K562 (cell line): ENCODE measurements at regions not wholly inside any gene's neighbourhood (a gene's known extent, or its start where the extent isn't known, plus 50 kb on each side); places are given as distances from the start of the nearest gene placed in this dataset.

Experiments used
- E2F3 ChIP-seq: fragments of 250-450 bp; sonication (Bioruptor Pico); IDR thresholded peaks from 2 replicates; pipeline ENCODE4 v1.4.0; 2020; ENCODE audit warnings: mild to moderate bottlenecking
- EZH2 ChIP-seq: IDR thresholded peaks from 2 replicates; pipeline ENCODE4 v1.6.1; 2012; ENCODE audit warnings: low read depth, mild to moderate bottlenecking, inconsistent platforms, low read length, borderline replicate concordance
- GABPA ChIP-seq: fragments of 200-800 bp; sonication (Bioruptor generic); conservative IDR thresholded peaks from 2 replicates; pipeline ENCODE4 v1.6.1; 2016; ENCODE audit warnings: low read depth, missing genetic modification characterization, missing compliant biosample characterization
- KLF13 ChIP-seq: fragments of 450-650 bp; IDR thresholded peaks from 2 replicates; pipeline ENCODE4 v1.6.1; 2016; ENCODE audit warnings: missing genetic modification characterization, low read depth, mild to moderate bottlenecking, missing compliant biosample characterization, moderate library complexity, borderline replicate concordance
- PHTF2 ChIP-seq: fragments of 250-450 bp; sonication (Bioruptor Pico); IDR thresholded peaks from 2 replicates; pipeline ENCODE4 v1.5.0; 2021; ENCODE audit warnings: mild to moderate bottlenecking
- POLR2AphosphoS5 ChIP-seq: IDR thresholded peaks from 2 replicates; pipeline ENCODE4 v1.6.1; 2011; ENCODE audit warnings: mild to moderate bottlenecking, low read depth, low read length, moderate library complexity; ENCODE audit not compliant: control insufficient read depth, insufficient read depth
- RAD51 ChIP-seq: fragments of 450-650 bp; IDR thresholded peaks from 2 replicates; pipeline ENCODE4 v1.7.1; 2016; ENCODE audit warnings: low read depth, mild to moderate bottlenecking, borderline replicate concordance
- TEAD2 ChIP-seq: fragments of 450-650 bp; IDR thresholded peaks from 2 replicates; pipeline ENCODE4 v1.6.1; 2016; ENCODE audit warnings: missing genetic modification characterization, control low read depth, missing compliant biosample characterization
- TF ChIP-seq, protein P1 (sequence below), 3 experiments: IDR thresholded peaks in 2 of 3; conservative IDR thresholded peaks in 1 of 3; 2 replicates each; pipeline ENCODE4 v1.5.1; 2011 to 2012; ENCODE audit warnings: low read length in 3 of 3, mild to moderate bottlenecking in 3 of 3, control low read depth in 2 of 3, improper control_type of control experiment in 1 of 3, inconsistent platforms in 1 of 3, low read depth in 1 of 3, mixed read lengths in 1 of 3, moderate library complexity in 1 of 3; ENCODE audit not compliant: insufficient read depth in 2 of 3
- TF ChIP-seq, protein P2 (sequence below): fragments of 450-650 bp; IDR thresholded peaks from 2 replicates; pipeline ENCODE4 v1.6.1; 2017; ENCODE audit warnings: antibody characterized with exemption
- TF ChIP-seq, protein P3 (sequence below): fragments of 200-600 bp; sonication (generic); IDR thresholded peaks from one replicate; pipeline ENCODE4 v1.6.1; 2012; ENCODE audit warnings: mild to moderate bottlenecking, low read depth, low read length, inconsistent platforms

DNA sequence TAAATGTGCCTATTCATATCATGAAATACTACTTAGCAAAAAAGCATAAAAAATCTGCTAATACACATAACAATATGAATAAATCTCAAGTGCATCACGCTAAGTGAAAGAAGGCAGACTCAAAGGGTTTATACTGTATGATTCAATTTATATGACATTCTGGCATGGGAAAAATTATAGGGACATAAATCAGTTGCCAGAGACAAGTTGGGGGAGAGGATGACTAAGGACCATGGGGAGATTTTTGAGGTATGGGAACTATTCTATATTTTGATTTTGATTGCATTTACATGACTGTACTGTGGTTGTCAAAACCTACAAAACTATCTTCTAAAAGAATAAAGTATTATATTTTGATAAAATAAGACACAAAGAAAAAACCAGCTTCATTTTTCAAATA, 650.3 kb upstream of the NR5A2 start:
- no peak for TF ChIP-seq E2F3 (CRISPR knock-in tag)
- TF ChIP-seq PHTF2 (CRISPR knock-in tag), result no peak
- TF ChIP-seq, protein P1, sequence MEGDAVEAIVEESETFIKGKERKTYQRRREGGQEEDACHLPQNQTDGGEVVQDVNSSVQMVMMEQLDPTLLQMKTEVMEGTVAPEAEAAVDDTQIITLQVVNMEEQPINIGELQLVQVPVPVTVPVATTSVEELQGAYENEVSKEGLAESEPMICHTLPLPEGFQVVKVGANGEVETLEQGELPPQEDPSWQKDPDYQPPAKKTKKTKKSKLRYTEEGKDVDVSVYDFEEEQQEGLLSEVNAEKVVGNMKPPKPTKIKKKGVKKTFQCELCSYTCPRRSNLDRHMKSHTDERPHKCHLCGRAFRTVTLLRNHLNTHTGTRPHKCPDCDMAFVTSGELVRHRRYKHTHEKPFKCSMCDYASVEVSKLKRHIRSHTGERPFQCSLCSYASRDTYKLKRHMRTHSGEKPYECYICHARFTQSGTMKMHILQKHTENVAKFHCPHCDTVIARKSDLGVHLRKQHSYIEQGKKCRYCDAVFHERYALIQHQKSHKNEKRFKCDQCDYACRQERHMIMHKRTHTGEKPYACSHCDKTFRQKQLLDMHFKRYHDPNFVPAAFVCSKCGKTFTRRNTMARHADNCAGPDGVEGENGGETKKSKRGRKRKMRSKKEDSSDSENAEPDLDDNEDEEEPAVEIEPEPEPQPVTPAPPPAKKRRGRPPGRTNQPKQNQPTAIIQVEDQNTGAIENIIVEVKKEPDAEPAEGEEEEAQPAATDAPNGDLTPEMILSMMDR (IDR thresholded peaks at IDR 0.05 in 2 of 3, conservative IDR thresholded peaks at IDR 0.05 in 1 of 3; ENCODE audit: insufficient read depth in 2 of 3, low read depth in 1 of 3, low read length in 3 of 3), result no peak
- TF ChIP-seq POLR2AphosphoS5, result no peak
- TF ChIP-seq, protein P2, sequence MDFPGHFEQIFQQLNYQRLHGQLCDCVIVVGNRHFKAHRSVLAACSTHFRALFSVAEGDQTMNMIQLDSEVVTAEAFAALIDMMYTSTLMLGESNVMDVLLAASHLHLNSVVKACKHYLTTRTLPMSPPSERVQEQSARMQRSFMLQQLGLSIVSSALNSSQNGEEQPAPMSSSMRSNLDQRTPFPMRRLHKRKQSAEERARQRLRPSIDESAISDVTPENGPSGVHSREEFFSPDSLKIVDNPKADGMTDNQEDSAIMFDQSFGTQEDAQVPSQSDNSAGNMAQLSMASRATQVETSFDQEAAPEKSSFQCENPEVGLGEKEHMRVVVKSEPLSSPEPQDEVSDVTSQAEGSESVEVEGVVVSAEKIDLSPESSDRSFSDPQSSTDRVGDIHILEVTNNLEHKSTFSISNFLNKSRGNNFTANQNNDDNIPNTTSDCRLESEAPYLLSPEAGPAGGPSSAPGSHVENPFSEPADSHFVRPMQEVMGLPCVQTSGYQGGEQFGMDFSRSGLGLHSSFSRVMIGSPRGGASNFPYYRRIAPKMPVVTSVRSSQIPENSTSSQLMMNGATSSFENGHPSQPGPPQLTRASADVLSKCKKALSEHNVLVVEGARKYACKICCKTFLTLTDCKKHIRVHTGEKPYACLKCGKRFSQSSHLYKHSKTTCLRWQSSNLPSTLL, result no peak
- TF ChIP-seq GABPA, result no peak
- no peak for TF ChIP-seq RAD51
- TF ChIP-seq TEAD2, result no peak
- TF ChIP-seq EZH2, result no peak
- TF ChIP-seq, protein P3, sequence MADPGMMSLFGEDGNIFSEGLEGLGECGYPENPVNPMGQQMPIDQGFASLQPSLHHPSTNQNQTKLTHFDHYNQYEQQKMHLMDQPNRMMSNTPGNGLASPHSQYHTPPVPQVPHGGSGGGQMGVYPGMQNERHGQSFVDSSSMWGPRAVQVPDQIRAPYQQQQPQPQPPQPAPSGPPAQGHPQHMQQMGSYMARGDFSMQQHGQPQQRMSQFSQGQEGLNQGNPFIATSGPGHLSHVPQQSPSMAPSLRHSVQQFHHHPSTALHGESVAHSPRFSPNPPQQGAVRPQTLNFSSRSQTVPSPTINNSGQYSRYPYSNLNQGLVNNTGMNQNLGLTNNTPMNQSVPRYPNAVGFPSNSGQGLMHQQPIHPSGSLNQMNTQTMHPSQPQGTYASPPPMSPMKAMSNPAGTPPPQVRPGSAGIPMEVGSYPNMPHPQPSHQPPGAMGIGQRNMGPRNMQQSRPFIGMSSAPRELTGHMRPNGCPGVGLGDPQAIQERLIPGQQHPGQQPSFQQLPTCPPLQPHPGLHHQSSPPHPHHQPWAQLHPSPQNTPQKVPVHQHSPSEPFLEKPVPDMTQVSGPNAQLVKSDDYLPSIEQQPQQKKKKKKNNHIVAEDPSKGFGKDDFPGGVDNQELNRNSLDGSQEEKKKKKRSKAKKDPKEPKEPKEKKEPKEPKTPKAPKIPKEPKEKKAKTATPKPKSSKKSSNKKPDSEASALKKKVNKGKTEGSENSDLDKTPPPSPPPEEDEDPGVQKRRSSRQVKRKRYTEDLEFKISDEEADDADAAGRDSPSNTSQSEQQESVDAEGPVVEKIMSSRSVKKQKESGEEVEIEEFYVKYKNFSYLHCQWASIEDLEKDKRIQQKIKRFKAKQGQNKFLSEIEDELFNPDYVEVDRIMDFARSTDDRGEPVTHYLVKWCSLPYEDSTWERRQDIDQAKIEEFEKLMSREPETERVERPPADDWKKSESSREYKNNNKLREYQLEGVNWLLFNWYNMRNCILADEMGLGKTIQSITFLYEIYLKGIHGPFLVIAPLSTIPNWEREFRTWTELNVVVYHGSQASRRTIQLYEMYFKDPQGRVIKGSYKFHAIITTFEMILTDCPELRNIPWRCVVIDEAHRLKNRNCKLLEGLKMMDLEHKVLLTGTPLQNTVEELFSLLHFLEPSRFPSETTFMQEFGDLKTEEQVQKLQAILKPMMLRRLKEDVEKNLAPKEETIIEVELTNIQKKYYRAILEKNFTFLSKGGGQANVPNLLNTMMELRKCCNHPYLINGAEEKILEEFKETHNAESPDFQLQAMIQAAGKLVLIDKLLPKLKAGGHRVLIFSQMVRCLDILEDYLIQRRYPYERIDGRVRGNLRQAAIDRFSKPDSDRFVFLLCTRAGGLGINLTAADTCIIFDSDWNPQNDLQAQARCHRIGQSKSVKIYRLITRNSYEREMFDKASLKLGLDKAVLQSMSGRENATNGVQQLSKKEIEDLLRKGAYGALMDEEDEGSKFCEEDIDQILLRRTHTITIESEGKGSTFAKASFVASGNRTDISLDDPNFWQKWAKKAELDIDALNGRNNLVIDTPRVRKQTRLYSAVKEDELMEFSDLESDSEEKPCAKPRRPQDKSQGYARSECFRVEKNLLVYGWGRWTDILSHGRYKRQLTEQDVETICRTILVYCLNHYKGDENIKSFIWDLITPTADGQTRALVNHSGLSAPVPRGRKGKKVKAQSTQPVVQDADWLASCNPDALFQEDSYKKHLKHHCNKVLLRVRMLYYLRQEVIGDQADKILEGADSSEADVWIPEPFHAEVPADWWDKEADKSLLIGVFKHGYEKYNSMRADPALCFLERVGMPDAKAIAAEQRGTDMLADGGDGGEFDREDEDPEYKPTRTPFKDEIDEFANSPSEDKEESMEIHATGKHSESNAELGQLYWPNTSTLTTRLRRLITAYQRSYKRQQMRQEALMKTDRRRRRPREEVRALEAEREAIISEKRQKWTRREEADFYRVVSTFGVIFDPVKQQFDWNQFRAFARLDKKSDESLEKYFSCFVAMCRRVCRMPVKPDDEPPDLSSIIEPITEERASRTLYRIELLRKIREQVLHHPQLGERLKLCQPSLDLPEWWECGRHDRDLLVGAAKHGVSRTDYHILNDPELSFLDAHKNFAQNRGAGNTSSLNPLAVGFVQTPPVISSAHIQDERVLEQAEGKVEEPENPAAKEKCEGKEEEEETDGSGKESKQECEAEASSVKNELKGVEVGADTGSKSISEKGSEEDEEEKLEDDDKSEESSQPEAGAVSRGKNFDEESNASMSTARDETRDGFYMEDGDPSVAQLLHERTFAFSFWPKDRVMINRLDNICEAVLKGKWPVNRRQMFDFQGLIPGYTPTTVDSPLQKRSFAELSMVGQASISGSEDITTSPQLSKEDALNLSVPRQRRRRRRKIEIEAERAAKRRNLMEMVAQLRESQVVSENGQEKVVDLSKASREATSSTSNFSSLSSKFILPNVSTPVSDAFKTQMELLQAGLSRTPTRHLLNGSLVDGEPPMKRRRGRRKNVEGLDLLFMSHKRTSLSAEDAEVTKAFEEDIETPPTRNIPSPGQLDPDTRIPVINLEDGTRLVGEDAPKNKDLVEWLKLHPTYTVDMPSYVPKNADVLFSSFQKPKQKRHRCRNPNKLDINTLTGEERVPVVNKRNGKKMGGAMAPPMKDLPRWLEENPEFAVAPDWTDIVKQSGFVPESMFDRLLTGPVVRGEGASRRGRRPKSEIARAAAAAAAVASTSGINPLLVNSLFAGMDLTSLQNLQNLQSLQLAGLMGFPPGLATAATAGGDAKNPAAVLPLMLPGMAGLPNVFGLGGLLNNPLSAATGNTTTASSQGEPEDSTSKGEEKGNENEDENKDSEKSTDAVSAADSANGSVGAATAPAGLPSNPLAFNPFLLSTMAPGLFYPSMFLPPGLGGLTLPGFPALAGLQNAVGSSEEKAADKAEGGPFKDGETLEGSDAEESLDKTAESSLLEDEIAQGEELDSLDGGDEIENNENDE, result no peak
- no peak for TF ChIP-seq KLF13 (tag)
